HEK293 (cell line): ENCODE measurements at regions not wholly inside any gene's neighbourhood (a gene's known extent, or its start where the extent isn't known, plus 50 kb on each side); places are given as distances from the start of the nearest gene placed in this dataset.

ENCODE experiments used
- CTCF ChIA-PET: fragments of 350-600 bp; formaldehyde crosslinking; extraction: SDS; loops from one replicate; lab custom pipeline; 2021; ENCODE audit warnings: antibody characterized with exemption; lab: Yijun Ruan, JAX
- POLR2A ChIA-PET: fragments of 300-600 bp; formaldehyde crosslinking; extraction: SDS; loops from one replicate; lab custom pipeline; 2020; ENCODE audit warnings: antibody characterized with exemption, inconsistent platforms; lab: Yijun Ruan, JAX
- H3K27ac ChIP-seq: fragments of 200-500 bp; sonication (Bioruptor generic); 2 replicates; pipeline ENCODE4 v1.5.1; 2014; ENCODE audit warnings: low read depth, low read length, control low read depth, inconsistent platforms; ENCODE audit errors: extremely low read depth
- H3K36me3 ChIP-seq, 2 experiments: fragments of 200-500 bp in 1 of 2; sonication (Bioruptor generic) in 1 of 2; 1 replicate in 1 of 2; 2 replicates in 1 of 2; pipeline ENCODE4 v1.5.1; 2014 to 2017; ENCODE audit warnings: inconsistent platforms in 2 of 2, low read length in 2 of 2; ENCODE audit not compliant: control insufficient read depth in 2 of 2, insufficient read depth in 1 of 2
- H3K4me1 ChIP-seq: fragments of 200-500 bp; sonication (Bioruptor generic); 2 replicates; pipeline ENCODE4 v1.5.1; 2014; ENCODE audit warnings: mild to moderate bottlenecking, low read length, inconsistent platforms; ENCODE audit not compliant: control insufficient read depth, insufficient read depth
- H3K4me3 ChIP-seq: 2 replicates; pipeline ENCODE4 v1.5.1; 2011; ENCODE audit warnings: low read depth, mild to moderate bottlenecking, control low read depth, low read length, moderate library complexity
- H3K9me3 ChIP-seq: fragments of 200-500 bp; sonication (Bioruptor generic); 2 replicates; pipeline ENCODE4 v1.5.1; 2014; ENCODE audit warnings: low read depth, low read length, inconsistent platforms; ENCODE audit not compliant: control insufficient read depth, insufficient read depth
- INSM2 ChIP-seq: fragments of 450-650 bp; formaldehyde crosslinking; IDR thresholded peaks from 2 replicates; pipeline ENCODE4 v1.5.1; 2016; ENCODE audit warnings: missing biosample characterization, missing genetic modification characterization
- KLF8 ChIP-seq: fragments of 450-650 bp; formaldehyde crosslinking; IDR thresholded peaks from 2 replicates; pipeline ENCODE4 v1.5.1; 2016; ENCODE audit warnings: missing biosample characterization, missing genetic modification characterization
- PRDM10 ChIP-seq: fragments of 450-650 bp; formaldehyde crosslinking; IDR thresholded peaks from 2 replicates; pipeline ENCODE4 v1.5.1; 2016; ENCODE audit warnings: missing biosample characterization, missing genetic modification characterization
- RBAK ChIP-seq: fragments of 450-650 bp; formaldehyde crosslinking; IDR thresholded peaks from 2 replicates; pipeline ENCODE4 v1.5.1; 2016; ENCODE audit warnings: missing biosample characterization, missing genetic modification characterization
- ZBTB21 ChIP-seq: fragments of 450-650 bp; formaldehyde crosslinking; IDR thresholded peaks from 2 replicates; pipeline ENCODE4 v1.5.1; 2017; ENCODE audit warnings: missing biosample characterization, missing genetic modification characterization
- ZBTB8A ChIP-seq: fragments of 450-650 bp; formaldehyde crosslinking; IDR thresholded peaks from 2 replicates; pipeline ENCODE4 v1.5.1; 2016; ENCODE audit warnings: missing biosample characterization, missing genetic modification characterization
- ZNF132 ChIP-seq: fragments of 450-650 bp; formaldehyde crosslinking; IDR thresholded peaks from 2 replicates; pipeline ENCODE4 v1.5.1; 2017; ENCODE audit warnings: missing biosample characterization, missing genetic modification characterization, borderline replicate concordance
- ZNF19 ChIP-seq: fragments of 450-650 bp; formaldehyde crosslinking; IDR thresholded peaks from 2 replicates; pipeline ENCODE4; 2016; ENCODE audit warnings: missing biosample characterization, missing genetic modification characterization, low read depth
- ZNF23 ChIP-seq: fragments of 450-650 bp; formaldehyde crosslinking; IDR thresholded peaks from 2 replicates; pipeline ENCODE4 v1.5.1; 2016; ENCODE audit warnings: missing biosample characterization, missing genetic modification characterization, borderline replicate concordance
- ZNF26 ChIP-seq: fragments of 450-650 bp; formaldehyde crosslinking; IDR thresholded peaks from 2 replicates; pipeline ENCODE4 v1.5.1; 2016; ENCODE audit warnings: missing biosample characterization, missing genetic modification characterization
- ZNF394 ChIP-seq: fragments of 450-650 bp; formaldehyde crosslinking; IDR thresholded peaks from 2 replicates; pipeline ENCODE4 v1.5.1; 2016; ENCODE audit warnings: missing biosample characterization, missing genetic modification characterization, mild to moderate bottlenecking, moderate library complexity, borderline replicate concordance
- ZNF660 ChIP-seq: fragments of 450-650 bp; IDR thresholded peaks from 2 replicates; pipeline ENCODE4 v1.5.1; 2018; ENCODE audit warnings: missing biosample characterization, mild to moderate bottlenecking, missing genetic modification characterization
- ZNF701 ChIP-seq: fragments of 450-650 bp; formaldehyde crosslinking; IDR thresholded peaks from 2 replicates; pipeline ENCODE4 v1.5.1; 2016; ENCODE audit warnings: missing biosample characterization, missing genetic modification characterization
- TF ChIP-seq, protein P1 (sequence below): fragments of 450-650 bp; formaldehyde crosslinking; IDR thresholded peaks from 2 replicates; pipeline ENCODE4 v1.5.1; 2016; ENCODE audit warnings: missing biosample characterization, missing genetic modification characterization

GRCh38 chr6:10111975-10112374, 302.9 kb downstream of the TFAP2A start:
- Histone ChIP-seq H3K9me3 (no peaks in the 10 kb centered on the region), H3K4me1 (no peaks in the 10 kb centered on the region), H3K36me3 (no peaks in the 10 kb centered on the region), H3K4me3 (no peak overlapping the region), H3K27ac (no peak overlapping the region)
- ChIA-PET POLR2A (no interaction called here), CTCF (no interaction called here)
- no peak for TF ChIP-seq ZNF394

DNA sequence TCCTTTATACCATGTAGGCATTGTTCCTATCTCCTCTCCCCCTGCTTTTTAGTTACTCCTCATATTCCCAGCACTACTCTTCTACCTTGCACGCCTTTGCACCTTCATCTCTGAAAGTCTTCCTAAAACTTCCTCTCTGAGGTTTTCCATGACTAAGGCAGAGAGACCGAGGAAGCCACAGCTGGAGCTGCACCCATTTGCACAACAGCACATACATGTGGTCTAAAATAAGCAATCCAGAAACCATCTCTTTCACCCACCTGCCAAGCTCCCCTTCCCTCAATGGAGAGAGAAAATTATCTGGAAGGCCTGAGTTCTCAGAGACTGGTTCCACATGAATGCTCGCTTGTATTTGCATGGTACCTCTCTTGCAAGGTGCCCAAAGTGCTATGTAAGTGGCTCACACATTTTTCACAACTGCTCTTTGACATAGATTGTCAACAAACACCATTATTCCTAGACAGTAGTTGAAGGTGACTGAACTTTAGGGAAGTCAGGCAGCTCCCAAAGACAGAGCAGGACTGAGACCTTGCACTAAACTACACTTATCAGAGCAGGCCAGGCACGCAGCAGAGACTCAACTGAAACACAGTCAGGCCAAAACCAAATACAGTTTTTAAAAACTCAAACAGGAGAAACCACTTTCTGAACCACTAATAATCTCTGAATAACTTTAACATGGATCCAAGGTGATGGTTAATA, 313.2 kb downstream of the TFAP2A start:
- H3K9me3 ChIP-seq, result no peaks in the 10 kb centered on the region
- TF ChIP-seq KLF8 (tag by site-specific recombination), result no peak
- H3K36me3 ChIP-seq, result no peaks in the 10 kb centered on the region
- H3K4me3 ChIP-seq, result no peak overlapping the region
- peaks cover 12% of the 10 kb centered on the region for H3K4me1 ChIP-seq
- POLR2A ChIA-PET, result interaction anchor here (0.9 kb wide), 1 partner anchor 312 kb away, joined by 3 read pairs; no protein-coding TSS in a partner anchor
- no peak overlapping the region for H3K27ac ChIP-seq
- CTCF ChIA-PET, result interaction anchor here (0.6 kb wide), 3 partner anchors 9 to 1270 kb away, joined by 3 read pairs; no protein-coding TSS in a partner anchor

DNA sequence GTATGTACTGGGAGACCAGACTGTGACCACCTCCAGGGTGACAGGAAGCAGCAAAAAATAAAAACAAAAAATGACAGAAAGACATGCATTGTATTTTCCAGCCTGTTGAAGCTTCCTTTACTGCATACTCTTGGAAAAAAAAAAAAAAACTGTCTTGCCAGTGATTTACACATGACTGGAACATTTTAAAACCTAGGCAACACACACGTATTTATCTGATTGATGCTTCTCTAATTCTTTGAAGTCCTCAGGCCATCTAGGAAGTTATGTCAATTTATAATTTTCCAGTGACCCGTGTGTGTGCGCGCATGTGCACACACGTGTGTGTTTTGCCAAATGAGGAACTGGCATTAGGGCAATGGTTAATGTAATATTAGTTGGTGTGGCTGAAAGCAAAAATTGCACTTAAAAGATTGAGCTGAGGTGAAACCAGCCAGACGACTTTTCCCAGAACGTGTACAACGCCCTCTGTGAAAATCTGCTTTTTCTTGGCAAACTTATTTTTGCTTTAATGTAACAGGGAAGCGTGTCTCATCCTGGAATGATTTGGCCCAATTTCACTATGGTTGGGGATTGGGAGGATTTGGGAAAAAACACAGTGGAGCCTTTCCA, 315.2 kb downstream of the TFAP2A start:
- peak overlapping the region; percentile 13 for H3K4me3 ChIP-seq
- H3K9me3 ChIP-seq, result no peaks in the 10 kb centered on the region
- peaks cover 8% of the 10 kb centered on the region for H3K4me1 ChIP-seq
- H3K36me3 ChIP-seq, result no peaks in the 10 kb centered on the region
- CTCF ChIA-PET, result interaction anchor here (0.6 kb wide), 1 partner anchor 9 kb away, joined by 4 read pairs; no protein-coding TSS in a partner anchor
- TF ChIP-seq ZNF701 (tag by site-specific recombination) (no peak), ZNF19 (no peak), RBAK (tag by site-specific recombination) (no peak), ZNF26 (tag by site-specific recombination) (no peak), ZNF132 (tag by site-specific recombination) (no peak)
- TF ChIP-seq, protein P1, sequence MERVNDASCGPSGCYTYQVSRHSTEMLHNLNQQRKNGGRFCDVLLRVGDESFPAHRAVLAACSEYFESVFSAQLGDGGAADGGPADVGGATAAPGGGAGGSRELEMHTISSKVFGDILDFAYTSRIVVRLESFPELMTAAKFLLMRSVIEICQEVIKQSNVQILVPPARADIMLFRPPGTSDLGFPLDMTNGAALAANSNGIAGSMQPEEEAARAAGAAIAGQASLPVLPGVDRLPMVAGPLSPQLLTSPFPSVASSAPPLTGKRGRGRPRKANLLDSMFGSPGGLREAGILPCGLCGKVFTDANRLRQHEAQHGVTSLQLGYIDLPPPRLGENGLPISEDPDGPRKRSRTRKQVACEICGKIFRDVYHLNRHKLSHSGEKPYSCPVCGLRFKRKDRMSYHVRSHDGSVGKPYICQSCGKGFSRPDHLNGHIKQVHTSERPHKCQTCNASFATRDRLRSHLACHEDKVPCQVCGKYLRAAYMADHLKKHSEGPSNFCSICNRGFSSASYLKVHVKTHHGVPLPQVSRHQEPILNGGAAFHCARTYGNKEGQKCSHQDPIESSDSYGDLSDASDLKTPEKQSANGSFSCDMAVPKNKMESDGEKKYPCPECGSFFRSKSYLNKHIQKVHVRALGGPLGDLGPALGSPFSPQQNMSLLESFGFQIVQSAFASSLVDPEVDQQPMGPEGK (tag by site-specific recombination), result no peak
- TF ChIP-seq, all 188 proteins: peak for 0
- H3K27ac ChIP-seq, result peak overlapping the region; percentile 66; the same call in 1 of the 2 replicates
- POLR2A ChIA-PET, result interaction anchor here (0.8 kb wide), 1 partner anchor 28 kb away, joined by 4 read pairs; no protein-coding TSS in a partner anchor

GRCh38 chr6:10098756-10099528, 315.9 kb downstream of the TFAP2A start:
- H3K36me3 ChIP-seq, result no peaks in the 10 kb centered on the region
- H3K27ac ChIP-seq, result peak overlapping the region; percentile 66; the same call in 1 of the 2 replicates
- TF ChIP-seq ZNF23 (tag by site-specific recombination), result no peak
- TF ChIP-seq ZBTB8A, result peak; percentile 41; the same call in 1 of the 2 replicates
- TF ChIP-seq KLF8 (tag by site-specific recombination), result no peak
- no peak for TF ChIP-seq ZBTB21 (tag by site-specific recombination)
- TF ChIP-seq PRDM10 (tag by site-specific recombination), result peak; percentile 58; the same call in 1 of the 2 replicates
- TF ChIP-seq INSM2 (tag by site-specific recombination), result no peak
- TF ChIP-seq ZNF660 (tag by site-specific recombination), result 0 out of 2 replicates have a peak, but pooled peaks have one; percentile 41

More at GRCh38 chr6:10098756-10099528, 315.9 kb downstream of the TFAP2A start:
- peaks cover 8% of the 10 kb centered on the region for H3K4me1 ChIP-seq
- POLR2A ChIA-PET, result interaction anchor here (0.6 kb wide), 1 partner anchor 28 kb away, joined by 5 read pairs; no protein-coding TSS in a partner anchor
- peak overlapping the region; percentile 13 for H3K4me3 ChIP-seq
- H3K9me3 ChIP-seq, result no peaks in the 10 kb centered on the region
- CTCF ChIA-PET, result interaction anchor here (0.6 to 1.1 kb wide), 4 partner anchors 10 to 317 kb away, joined by 3 to 4 read pairs (median 3); no protein-coding TSS in a partner anchor
